OCI-LY7 (cell line): ENCODE measurements at regions not wholly inside any gene's neighbourhood (a gene's known extent, or its start where the extent isn't known, plus 50 kb on each side); places are given as distances from the start of the nearest gene placed in this dataset.

ENCODE experiments used
- BruUV-seq: library from RNA; stranded (reverse); fragments of 400-500 nt; replicated peaks from 2 replicates; lab custom pipeline; 2021; lab: Mats Ljungman, UMichigan
- CTCF ChIA-PET: fragments of 300-600 bp; sonication (Branson Sonifier 250); formaldehyde crosslinking; loops from one replicate; lab custom pipeline; 2022; ENCODE audit warnings: antibody characterized with exemption; ENCODE audit not compliant: unreplicated experiment; lab: Charles Lee
- POLR2A ChIA-PET: fragments of 300-600 bp; sonication (Branson Sonifier 250); formaldehyde crosslinking; loops from one replicate; lab custom pipeline; 2022; ENCODE audit warnings: antibody characterized with exemption; lab: Charles Lee
- DNase-seq: peaks from one replicate; pipeline ENCODE4 v3.0.0-alpha.2; 2015; ENCODE audit warnings: low spot score
- H2AFZ ChIP-seq: fragments of 200-600 bp; sonication (generic), shearing (Covaris generic); 2 replicates; pipeline ENCODE4 v1.6.1; 2014; ENCODE audit warnings: mild to moderate bottlenecking, antibody characterized with exemption, low read length, moderate library complexity
- H3K27ac ChIP-seq: fragments of 200-600 bp; sonication (generic); 2 replicates; pipeline ENCODE4 v1.5.1; 2014; ENCODE audit warnings: mixed run types, low read depth, mild to moderate bottlenecking, moderate library complexity, low read length, inconsistent platforms; ENCODE audit not compliant: poor library complexity, severe bottlenecking
- H3K36me3 ChIP-seq: fragments of 200-600 bp; sonication (generic); 2 replicates; pipeline ENCODE4 v1.6.1; 2014; ENCODE audit warnings: mild to moderate bottlenecking, antibody characterized with exemption, low read length, moderate library complexity, mixed read lengths; ENCODE audit not compliant: insufficient read depth
- H3K4me1 ChIP-seq: fragments of 200-600 bp; sonication (generic); 2 replicates; pipeline ENCODE4 v1.5.1; 2014; ENCODE audit warnings: mild to moderate bottlenecking, low read length; ENCODE audit not compliant: insufficient read depth, poor library complexity, severe bottlenecking
- H3K4me2 ChIP-seq: fragments of 200-600 bp; sonication (generic); 2 replicates; pipeline ENCODE4 v1.6.1; 2014; ENCODE audit warnings: mild to moderate bottlenecking, low read length
- H3K4me3 ChIP-seq: fragments of 200-600 bp; sonication (generic); 2 replicates; pipeline ENCODE4 v1.5.1; 2014; ENCODE audit warnings: mild to moderate bottlenecking, low read depth, low read length; ENCODE audit not compliant: poor library complexity, severe bottlenecking
- H3K79me2 ChIP-seq: fragments of 200-600 bp; sonication (generic); 2 replicates; pipeline ENCODE4 v1.6.1; 2016; ENCODE audit warnings: low read depth, mild to moderate bottlenecking, low read length, moderate library complexity, mixed read lengths; ENCODE audit not compliant: insufficient read depth
- H3K9me2 ChIP-seq: fragments of 200-600 bp; sonication (generic); 2 replicates; pipeline ENCODE4 v1.6.1; 2016; ENCODE audit warnings: mild to moderate bottlenecking, low read length, mixed read lengths; ENCODE audit not compliant: insufficient read depth
- H3K9me3 ChIP-seq: fragments of 200-600 bp; sonication (generic); 2 replicates; pipeline ENCODE4 v1.6.1; 2014; ENCODE audit warnings: mild to moderate bottlenecking, mixed run types, low read length, mixed read lengths
- H4K20me1 ChIP-seq: fragments of 200-600 bp; sonication (generic); 2 replicates; pipeline ENCODE4 v1.6.1; 2014; ENCODE audit warnings: mild to moderate bottlenecking, antibody characterized with exemption, low read length, moderate library complexity, mixed read lengths; ENCODE audit not compliant: insufficient read depth
- EZH2phosphoT487 ChIP-seq: fragments of 200-600 bp; sonication (generic); IDR thresholded peaks from 2 replicates; pipeline ENCODE4 v1.6.1; 2018; ENCODE audit warnings: low read depth, borderline replicate concordance, mild to moderate bottlenecking, mixed run types, antibody characterized with exemption, low read length, moderate library complexity, mixed read lengths
- intact Hi-C: fragments of 100-400 bp; cut with micrococcal nuclease; formaldehyde crosslinking; loops from one replicate; pipeline ENCODE4 v1.10.0; 2022; ENCODE audit not compliant: unreplicated experiment
- TF ChIP-seq, protein P1 (sequence below): fragments of 200-600 bp; sonication (generic); conservative IDR thresholded peaks from 2 replicates; pipeline ENCODE4 v1.5.1; 2014; ENCODE audit warnings: mild to moderate bottlenecking, antibody characterized with exemption, low read length, moderate library complexity, mixed read lengths

DNA sequence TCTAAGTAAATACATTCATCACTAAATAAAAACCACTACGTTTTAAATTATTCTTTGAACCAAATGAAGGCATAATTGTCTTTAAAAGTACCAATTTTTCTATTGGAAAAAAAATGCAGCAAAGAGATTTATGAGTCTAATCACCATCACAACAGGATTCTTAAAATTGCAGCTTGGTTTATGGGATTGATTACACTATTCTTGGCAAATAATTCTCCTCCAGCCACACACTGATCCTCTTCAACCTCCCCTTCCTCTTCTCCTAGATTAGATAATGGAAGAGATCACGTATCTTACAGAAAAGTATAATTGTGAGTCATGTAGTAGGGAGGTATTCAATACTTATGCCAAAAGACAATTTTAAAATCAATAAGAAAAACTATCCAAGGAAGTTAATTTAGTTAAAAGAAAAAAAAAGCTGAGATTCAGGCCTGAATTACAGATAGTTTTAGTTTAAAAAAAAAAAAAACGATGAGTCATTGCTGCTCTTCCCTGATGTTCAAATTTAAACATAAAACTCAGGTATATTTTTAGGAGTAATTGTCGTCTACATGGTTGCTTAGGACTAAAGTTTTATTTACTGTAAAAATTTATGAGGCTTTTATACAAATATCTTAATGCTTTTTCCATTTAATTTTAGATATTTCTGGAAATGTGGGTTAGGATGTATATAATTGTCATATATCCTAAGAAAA is 133.7 kb upstream of the CDK1 start:
- Histone ChIP-seq H3K9me2 (no peaks in the 10 kb centered on the region), H3K79me2 (no peaks in the 10 kb centered on the region), H3K27ac (no peak overlapping the region), H3K4me2 (no peak overlapping the region), H2AFZ (no peak overlapping the region), H3K9me3 (no peaks in the 10 kb centered on the region), H3K4me1 (no peaks in the 10 kb centered on the region), H4K20me1 (no peaks in the 10 kb centered on the region), H3K4me3 (no peak overlapping the region), H3K36me3 (no peaks in the 10 kb centered on the region)
- intact Hi-C loops = loop anchor here (1.0 to 5.0 kb wide), 2 partner anchors 200 to 1017 kb away; no protein-coding TSS in a partner anchor
- no TSS peak for BruUV-seq
- ChIA-PET CTCF (no interaction called here), POLR2A (interaction anchor here (2.6 kb wide), 1 partner anchor 406 kb away, joined by 9 read pairs; no protein-coding TSS in a partner anchor)
- no peak for DNase-seq
- TF ChIP-seq EZH2phosphoT487 = no peak
- TF ChIP-seq, protein P1, sequence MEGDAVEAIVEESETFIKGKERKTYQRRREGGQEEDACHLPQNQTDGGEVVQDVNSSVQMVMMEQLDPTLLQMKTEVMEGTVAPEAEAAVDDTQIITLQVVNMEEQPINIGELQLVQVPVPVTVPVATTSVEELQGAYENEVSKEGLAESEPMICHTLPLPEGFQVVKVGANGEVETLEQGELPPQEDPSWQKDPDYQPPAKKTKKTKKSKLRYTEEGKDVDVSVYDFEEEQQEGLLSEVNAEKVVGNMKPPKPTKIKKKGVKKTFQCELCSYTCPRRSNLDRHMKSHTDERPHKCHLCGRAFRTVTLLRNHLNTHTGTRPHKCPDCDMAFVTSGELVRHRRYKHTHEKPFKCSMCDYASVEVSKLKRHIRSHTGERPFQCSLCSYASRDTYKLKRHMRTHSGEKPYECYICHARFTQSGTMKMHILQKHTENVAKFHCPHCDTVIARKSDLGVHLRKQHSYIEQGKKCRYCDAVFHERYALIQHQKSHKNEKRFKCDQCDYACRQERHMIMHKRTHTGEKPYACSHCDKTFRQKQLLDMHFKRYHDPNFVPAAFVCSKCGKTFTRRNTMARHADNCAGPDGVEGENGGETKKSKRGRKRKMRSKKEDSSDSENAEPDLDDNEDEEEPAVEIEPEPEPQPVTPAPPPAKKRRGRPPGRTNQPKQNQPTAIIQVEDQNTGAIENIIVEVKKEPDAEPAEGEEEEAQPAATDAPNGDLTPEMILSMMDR = no peak

DNA sequence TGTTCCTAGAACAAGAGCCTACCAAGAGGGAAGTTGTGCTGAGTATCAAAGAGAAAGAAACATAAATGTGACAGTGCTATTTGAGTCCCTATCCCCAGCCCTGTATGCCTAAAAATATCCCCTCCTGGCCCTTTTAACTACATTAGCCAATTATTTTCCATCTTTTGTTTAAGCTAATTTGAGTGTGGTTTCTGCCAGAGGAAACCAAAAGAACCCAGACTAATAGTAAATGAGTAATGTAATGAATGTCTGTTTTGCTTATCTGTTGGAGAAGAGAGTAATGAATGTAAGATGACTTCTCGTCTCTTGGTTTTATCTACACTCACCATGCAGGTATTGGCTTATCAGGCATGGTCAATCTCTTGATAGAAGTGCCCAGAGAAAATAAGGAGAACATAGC is 134.4 kb upstream of the CDK1 start:
- no TSS peak for BruUV-seq
- intact Hi-C loops = no loop called here
- Histone ChIP-seq H3K4me2 (no peak overlapping the region), H3K27ac (no peak overlapping the region), H4K20me1 (no peaks in the 10 kb centered on the region), H3K36me3 (no peaks in the 10 kb centered on the region), H3K9me3 (no peaks in the 10 kb centered on the region), H3K4me1 (no peaks in the 10 kb centered on the region), H3K4me3 (no peak overlapping the region), H3K79me2 (no peaks in the 10 kb centered on the region), H2AFZ (no peak overlapping the region), H3K9me2 (no peaks in the 10 kb centered on the region)
- CTCF ChIA-PET = no interaction called here
- POLR2A ChIA-PET = no interaction called here
- no peak for TF ChIP-seq EZH2phosphoT487
- TF ChIP-seq, protein P1 = no peak
- DNase-seq = no peak

DNA sequence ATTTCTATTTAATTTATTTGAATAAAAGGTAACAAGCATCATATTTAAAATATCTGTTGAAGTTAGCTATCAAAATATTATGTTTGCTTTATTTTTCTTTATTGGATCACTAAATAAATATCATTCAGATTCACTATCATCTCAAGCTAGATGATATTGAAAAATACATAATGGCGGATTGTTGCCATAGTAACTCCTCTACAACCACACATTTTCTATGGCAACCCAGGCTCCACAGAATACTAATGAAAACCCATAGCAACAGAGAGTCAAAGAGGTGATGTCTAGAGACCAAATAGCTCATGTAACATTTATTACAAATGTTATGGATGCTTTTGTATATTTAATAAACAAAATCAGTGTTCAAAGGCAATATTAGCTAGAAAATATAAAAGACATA is 148.9 kb upstream of the CDK1 start:
- no peak overlapping the region for H3K4me3 ChIP-seq
- H2AFZ ChIP-seq = no peak overlapping the region
- no peaks in the 10 kb centered on the region for H3K36me3 ChIP-seq
- intact Hi-C loops = no loop called here
- no peaks in the 10 kb centered on the region for H3K4me1 ChIP-seq
- no peaks in the 10 kb centered on the region for H4K20me1 ChIP-seq
- H3K9me2 ChIP-seq = no peaks in the 10 kb centered on the region
- H3K9me3 ChIP-seq = no peaks in the 10 kb centered on the region
- H3K27ac ChIP-seq = no peak overlapping the region
- ChIA-PET CTCF (no interaction called here), POLR2A (interaction anchor here (1.3 kb wide), 1 partner anchor 24 kb away, joined by 5 read pairs; no protein-coding TSS in a partner anchor)
- no peak for DNase-seq
- TF ChIP-seq, protein P1 = no peak
- TF ChIP-seq EZH2phosphoT487 = no peak
- H3K4me2 ChIP-seq = no peak overlapping the region
- H3K79me2 ChIP-seq = no peaks in the 10 kb centered on the region
- BruUV-seq = no TSS peak
